Activated CD8-positive, alpha-beta memory T cell treated with anti-CD3 and anti-CD28 coated beads, Interleukin-2, amount 50 U/mL, for 1 hour (primary cell): ENCODE measurements at regions not wholly inside any gene's neighbourhood (a gene's known extent, or its start where the extent isn't known, plus 50 kb on each side); places are given as distances from the start of the nearest gene placed in this dataset.

ENCODE experiments used
- DNase-seq: peaks from one replicate; pipeline ENCODE4 v3.0.0-alpha.2; 2020; ENCODE audit errors: extremely low read depth

DNA sequence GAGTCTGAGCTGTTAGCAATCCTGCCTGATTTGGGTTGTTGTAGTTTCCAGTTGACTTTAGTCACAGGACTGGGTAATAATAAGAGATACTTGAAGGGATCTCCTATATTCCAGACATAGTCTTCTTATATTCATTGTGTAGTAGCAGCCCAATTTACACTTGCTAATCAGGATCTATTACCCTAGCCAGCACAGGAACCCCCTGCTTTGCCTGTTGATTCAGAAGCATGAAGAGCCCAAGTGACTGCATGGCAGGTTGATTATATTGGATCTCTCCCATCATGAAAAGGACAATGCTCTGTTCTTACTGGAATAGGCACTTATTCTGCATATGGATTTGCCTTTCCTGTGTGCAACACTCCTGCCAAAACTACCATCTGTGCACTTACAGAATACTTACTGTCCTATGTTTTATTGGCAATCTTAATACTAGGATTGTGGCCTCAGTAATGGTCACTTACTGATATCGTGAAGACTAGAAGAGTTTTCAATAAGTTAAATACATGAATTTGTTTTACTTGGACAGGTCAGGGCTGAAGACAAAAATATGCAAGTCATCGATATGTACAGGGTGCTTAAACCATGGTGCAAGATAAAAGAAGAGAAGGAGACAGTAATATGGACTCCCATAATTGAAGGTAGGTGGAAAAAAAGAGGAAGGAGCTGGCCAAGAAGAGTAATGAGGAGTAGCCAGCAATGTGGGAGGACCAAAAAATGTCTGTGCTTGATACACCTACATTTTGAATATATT is 304.1 kb downstream of the MCTP2 start:
- no peak for DNase-seq

GRCh38 chr15:94536549-94536948 is 305.2 kb downstream of the MCTP2 start:
- DNase-seq = no peak

- no peak for DNase-seq
Measured at GRCh38 chr15:94538280-94538679, 306.9 kb downstream of the MCTP2 start.

DNA sequence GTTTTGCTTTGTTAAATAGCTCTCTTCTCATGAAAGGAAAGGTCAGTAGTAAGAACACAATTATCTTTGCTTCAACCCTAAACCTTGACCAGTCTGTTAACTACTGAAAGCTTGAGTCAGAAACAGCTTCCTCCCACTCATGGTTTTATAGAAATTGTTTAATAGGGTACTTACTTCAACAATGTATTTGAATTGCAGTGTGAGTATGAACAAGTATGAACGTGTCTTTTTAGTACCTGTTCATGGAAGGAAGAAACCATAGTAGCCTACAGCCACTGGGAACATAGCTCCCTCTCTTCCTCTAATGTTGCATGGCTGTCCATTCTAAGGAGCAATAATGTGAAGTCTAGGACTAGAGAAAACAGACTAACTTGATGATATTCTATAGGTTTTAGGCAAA is 311.0 kb downstream of the MCTP2 start:
- DNase-seq = no peak

- DNase-seq = no peak
Measured at GRCh38 chr15:94546808-94547207, 315.4 kb downstream of the MCTP2 start.

DNA sequence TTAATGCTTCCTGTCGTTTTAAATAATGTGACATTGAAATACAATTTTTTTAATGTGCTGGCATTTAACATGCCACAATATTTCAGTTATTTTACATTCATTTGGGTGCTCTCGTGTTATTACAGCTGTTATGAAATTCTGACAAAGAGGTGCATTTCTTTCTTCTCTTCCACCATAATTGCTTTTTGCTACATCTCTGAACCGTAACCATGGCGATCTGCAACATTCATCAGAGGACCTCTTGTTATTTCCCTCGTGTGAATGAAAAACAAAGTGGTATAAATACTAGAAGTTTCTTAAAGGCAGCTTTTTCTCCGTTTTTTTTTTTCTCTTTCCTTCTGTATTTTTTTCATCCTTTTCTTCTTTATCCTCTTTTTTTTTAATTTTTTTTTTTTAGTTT is 316.4 kb downstream of the MCTP2 start:
- DNase-seq = no peak

DNA sequence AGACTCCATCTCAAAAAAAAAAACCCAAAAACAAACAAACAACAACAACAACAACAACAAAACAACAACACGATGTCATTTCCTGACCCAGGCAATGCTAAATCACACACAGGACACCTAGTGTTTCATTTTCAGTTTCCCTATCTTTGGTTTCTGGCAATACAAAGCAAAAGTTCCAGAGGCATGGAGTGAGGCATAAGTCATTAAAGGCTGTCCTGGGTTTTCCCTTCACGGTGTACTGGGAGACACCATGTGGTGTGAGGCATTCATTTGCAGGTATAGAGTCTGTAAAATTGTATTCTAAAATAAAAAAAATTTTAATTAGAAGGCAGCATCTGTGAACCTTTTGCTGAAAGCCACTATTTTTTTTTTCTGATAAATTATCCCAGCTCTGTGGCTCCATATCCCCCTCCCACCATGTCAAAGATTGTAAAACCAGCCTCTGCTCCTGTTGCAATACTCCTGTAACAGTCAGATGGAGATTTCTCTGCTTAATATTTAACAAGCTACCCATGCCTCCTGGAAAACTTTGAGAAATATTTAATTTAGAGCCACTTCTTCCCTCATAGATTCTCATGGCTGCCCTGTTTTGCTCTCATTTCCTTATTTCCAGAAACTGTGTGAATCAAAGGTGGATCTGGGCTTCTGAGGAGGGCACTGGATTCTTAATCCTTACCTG is 324.6 kb downstream of the MCTP2 start:
- DNase-seq = no peak

DNA sequence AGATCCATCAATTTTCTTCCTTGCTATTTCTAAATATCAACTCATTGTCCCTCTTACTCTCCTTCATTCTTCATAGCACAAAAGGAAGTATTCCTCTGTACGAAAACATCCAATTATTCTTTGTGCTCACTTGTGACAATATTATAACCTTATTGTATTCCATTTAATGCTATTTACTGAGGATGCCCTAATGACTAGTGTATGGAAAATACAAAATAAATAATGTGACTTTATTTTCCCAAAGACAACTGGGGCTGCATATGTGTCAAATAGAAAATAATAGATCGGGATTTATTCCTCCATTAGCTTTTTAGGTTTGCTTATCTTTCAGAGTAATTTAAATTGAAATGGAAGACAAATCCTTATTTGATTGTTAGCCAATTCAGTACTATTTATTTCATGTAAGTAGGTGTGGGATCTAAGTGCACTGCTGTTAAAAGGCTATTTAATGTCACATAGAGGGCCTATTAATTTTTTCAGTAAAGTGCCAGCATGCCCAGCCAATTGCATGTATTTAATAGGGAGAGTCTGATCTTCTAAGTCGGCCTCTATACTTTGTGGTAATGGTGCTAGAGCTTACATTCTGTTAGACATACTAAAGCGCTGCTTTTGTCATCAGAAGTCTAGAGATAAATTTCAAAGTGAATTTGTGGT is 329.8 kb downstream of the MCTP2 start:
- no peak for DNase-seq

GRCh38 chr15:94563456-94563855 is 332.1 kb downstream of the MCTP2 start:
- DNase-seq = no peak

DNA sequence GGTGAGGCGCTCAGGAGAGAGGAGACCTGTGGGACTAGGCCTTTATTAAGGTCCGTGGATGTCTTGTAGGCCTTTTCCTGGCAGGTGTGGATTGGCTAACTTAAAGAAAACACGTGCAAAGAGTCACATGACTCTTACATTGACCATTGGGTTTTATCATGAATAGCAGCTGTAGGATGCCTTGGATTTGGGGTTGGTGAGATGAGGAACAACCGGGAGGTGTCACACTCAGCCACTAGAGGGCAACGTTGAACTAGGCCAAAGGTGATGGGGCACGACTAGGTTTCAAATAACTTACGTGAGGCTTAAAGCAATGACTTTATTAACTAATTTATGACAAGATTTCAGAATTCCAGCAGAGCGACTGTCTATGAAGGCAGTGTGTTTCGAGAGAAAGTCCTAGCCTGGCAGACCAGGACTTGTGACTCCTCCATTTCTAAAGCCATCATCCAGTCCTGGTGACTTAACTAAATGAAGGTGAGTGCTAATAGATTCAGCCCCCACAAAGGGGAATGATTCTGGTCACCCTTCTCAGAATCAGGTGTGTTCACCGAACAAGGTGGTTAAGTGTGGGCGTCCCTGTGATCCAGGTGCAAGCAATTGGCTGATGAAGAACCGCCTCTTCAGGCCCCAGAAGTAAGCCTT is 345.6 kb downstream of the MCTP2 start:
- no peak for DNase-seq

DNA sequence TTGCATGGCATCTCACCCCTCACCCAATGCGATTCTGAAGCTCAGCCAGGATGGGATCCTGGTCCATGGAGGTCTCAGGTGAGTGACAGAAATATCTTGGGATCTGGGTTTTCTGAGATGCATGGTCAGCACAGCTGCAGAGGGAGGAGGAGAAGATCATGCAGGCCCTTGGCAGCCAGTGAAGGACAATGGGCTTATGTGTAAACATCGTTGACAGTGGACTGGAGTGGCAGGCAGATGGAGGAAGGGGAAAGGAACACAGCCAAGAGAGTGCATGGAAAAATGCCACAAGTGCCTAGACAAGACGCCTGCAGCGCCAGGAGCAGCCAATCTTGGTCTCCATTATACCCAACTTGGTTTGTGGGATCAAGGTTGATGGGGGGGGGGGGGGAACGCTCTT is 347.9 kb downstream of the MCTP2 start:
- DNase-seq = no peak

GRCh38 chr15:94580211-94580885 is 349.0 kb downstream of the MCTP2 start:
- no peak for DNase-seq

- no peak for DNase-seq
Measured at GRCh38 chr15:94582368-94582767, 351.0 kb downstream of the MCTP2 start.

DNA sequence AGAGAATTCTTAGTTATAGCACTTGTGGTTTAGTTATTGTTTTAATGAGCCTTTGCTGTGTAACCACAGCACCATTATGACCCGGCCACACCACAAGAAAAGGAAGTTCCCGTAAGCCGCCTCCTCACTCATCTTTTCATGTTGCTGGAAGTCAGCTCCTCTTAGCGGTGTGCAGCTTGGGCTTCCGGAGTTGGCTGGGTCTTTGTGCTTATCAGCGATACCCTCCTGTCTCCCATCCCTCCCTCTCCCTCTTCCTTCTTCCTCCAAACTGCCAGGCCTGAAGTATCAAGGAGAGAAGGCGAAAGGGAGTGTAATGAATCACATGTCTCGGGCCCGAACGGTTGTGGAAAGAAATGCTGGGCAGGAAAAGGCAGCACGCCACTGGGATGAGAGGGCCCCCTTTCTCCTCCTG is 353.5 kb downstream of the MCTP2 start:
- DNase-seq = no peak

DNA sequence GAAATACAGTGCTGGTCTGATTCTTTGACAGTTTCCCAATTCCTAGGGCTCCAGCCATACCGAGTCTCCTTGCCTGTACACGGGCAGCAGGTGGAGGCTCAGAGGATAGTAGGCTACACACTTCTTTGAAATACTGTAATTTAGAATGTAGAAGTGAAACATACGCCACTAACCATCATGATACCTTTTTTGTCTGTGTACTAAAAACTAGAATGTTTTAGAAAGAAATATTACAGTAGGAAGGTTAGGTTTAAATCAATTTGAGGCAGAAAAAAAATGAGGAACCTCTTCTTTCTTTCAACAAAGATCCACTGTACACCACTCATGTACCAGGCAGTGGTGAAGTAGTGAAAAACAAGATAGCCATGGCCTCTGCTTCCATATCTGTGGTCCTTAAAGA is 354.7 kb downstream of the MCTP2 start:
- DNase-seq = no peak

- no peak for DNase-seq
Measured at GRCh38 chr15:94587113-94587512, 355.8 kb downstream of the MCTP2 start.

DNA sequence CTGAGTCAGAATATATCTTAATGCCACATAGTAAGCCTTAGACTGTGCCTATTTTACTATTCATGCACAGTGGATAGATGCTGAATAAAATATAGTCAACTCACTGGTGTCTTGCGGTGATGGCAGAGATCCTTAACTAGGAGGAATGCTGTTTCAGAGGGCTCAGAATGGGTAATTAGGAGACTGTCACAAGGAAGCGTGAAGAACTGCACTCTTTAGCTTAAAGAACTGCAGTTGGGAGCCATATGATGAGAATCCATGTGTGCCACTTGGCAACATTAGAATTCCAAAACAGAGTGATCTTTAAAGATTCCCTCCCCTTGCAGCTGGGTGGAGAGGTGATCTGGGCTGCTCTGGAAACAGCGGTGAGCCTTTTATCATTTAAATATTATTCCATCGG is 357.6 kb downstream of the MCTP2 start:
- DNase-seq = no peak

- DNase-seq = no peak
Measured at GRCh38 chr15:94592495-94592894, 361.1 kb downstream of the MCTP2 start.

GRCh38 chr15:94596707-94597106 is 365.3 kb downstream of the MCTP2 start:
- DNase-seq = no peak

- DNase-seq = no peak
Measured at GRCh38 chr15:94600505-94600904, 369.1 kb downstream of the MCTP2 start.

- DNase-seq = no peak
Measured at GRCh38 chr15:94602754-94603470, 371.6 kb downstream of the MCTP2 start.
